PC-3 (cell line): ENCODE measurements at regions not wholly inside any gene's neighbourhood (a gene's known extent, or its start where the extent isn't known, plus 50 kb on each side); places are given as distances from the start of the nearest gene placed in this dataset.

ENCODE experiments used
- ATAC-seq: fragments of 200-7000 bp; cut with Tn5 transposase; 2 replicates; pipeline ENCODE4 v1.9.1; 2020; ENCODE audit warnings: mild to moderate bottlenecking, moderate library complexity
- BruUV-seq: library from RNA; stranded (reverse); fragments of 400-500 nt; replicated peaks from 2 replicates; lab custom pipeline; 2021; lab: Mats Ljungman, UMichigan
- CTCF ChIA-PET: fragments of 300-600 bp; sonication (Branson Sonifier 250); formaldehyde crosslinking; loops from one replicate; lab custom pipeline; 2022; ENCODE audit warnings: antibody characterized with exemption; lab: Charles Lee
- POLR2A ChIA-PET: fragments of 300-600 bp; sonication (Branson Sonifier 250); formaldehyde crosslinking; loops from one replicate; lab custom pipeline; 2022; ENCODE audit warnings: antibody characterized with exemption; ENCODE audit not compliant: unreplicated experiment; lab: Charles Lee
- DNase-seq: peaks from one replicate; pipeline ENCODE4 v3.0.0-alpha.2; 2015
- H2AFZ ChIP-seq: fragments of 300-600 bp; sonication (generic); 2 replicates; pipeline ENCODE4 v1.6.0; 2016; ENCODE audit warnings: antibody characterized with exemption, low read length
- H3F3A ChIP-seq: fragments of 300-600 bp; sonication (generic); one replicate; pipeline ENCODE4 v1.6.0; 2017; ENCODE audit warnings: antibody characterized with exemption, low read length, control low read depth, mild to moderate bottlenecking; ENCODE audit not compliant: unreplicated experiment
- H3K27ac ChIP-seq: fragments of 300-600 bp; sonication (generic); 2 replicates; pipeline ENCODE4 v1.5.1; 2016; ENCODE audit warnings: mild to moderate bottlenecking, low read length
- H3K27me3 ChIP-seq: fragments of 300-600 bp; sonication (generic); 2 replicates; pipeline ENCODE4 v1.6.1; 2016; ENCODE audit warnings: low read length, mixed read lengths
- H3K36me3 ChIP-seq: fragments of 300-600 bp; sonication (generic); 2 replicates; pipeline ENCODE4 v1.6.1; 2016; ENCODE audit warnings: low read depth, mixed run types, low read length, mixed read lengths
- H3K4me1 ChIP-seq: fragments of 300-600 bp; sonication (generic); 2 replicates; pipeline ENCODE4 v1.5.1; 2016; ENCODE audit warnings: low read length; ENCODE audit not compliant: insufficient read depth
- H3K4me2 ChIP-seq: fragments of 300-600 bp; sonication (generic); 2 replicates; pipeline ENCODE4 v1.6.0; 2016; ENCODE audit warnings: low read length
- H3K4me3 ChIP-seq: fragments of 300-600 bp; sonication (generic); 2 replicates; pipeline ENCODE4 v1.5.1; 2016; ENCODE audit warnings: mild to moderate bottlenecking, low read length, mixed read lengths
- H3K79me2 ChIP-seq: fragments of 300-600 bp; sonication (generic); 2 replicates; pipeline ENCODE4 v1.6.1; 2017; ENCODE audit warnings: low read length, mixed read lengths
- H3K9ac ChIP-seq: fragments of 300-600 bp; sonication (generic); 2 replicates; pipeline ENCODE4 v1.6.0; 2016; ENCODE audit warnings: mild to moderate bottlenecking, low read length
- H3K9me2 ChIP-seq: fragments of 300-600 bp; sonication (generic); replicated peaks from 2 replicates; pipeline ENCODE4 v1.6.1; 2016; ENCODE audit warnings: mixed run types, low read length, mixed read lengths
- H3K9me3 ChIP-seq: fragments of 300-600 bp; sonication (generic); 2 replicates; pipeline ENCODE4 v1.6.1; 2016; ENCODE audit warnings: low read length, mixed read lengths
- H4K20me1 ChIP-seq: fragments of 300-600 bp; sonication (generic); 2 replicates; pipeline ENCODE4 v1.6.1; 2016; ENCODE audit warnings: low read length, mixed read lengths
- EZH2 ChIP-seq: fragments of 300-600 bp; sonication (generic); IDR thresholded peaks from one replicate; pipeline ENCODE4 v1.6.1; 2017; ENCODE audit warnings: antibody characterized with exemption, mild to moderate bottlenecking, low read length; ENCODE audit not compliant: unreplicated experiment
- EZH2phosphoT487 ChIP-seq: fragments of 300-600 bp; sonication (generic); IDR thresholded peaks from 2 replicates; pipeline ENCODE4 v1.6.1; 2018; ENCODE audit warnings: mild to moderate bottlenecking, antibody characterized with exemption, low read length, borderline replicate concordance
- intact Hi-C: fragments of 100-400 bp; cut with micrococcal nuclease; formaldehyde crosslinking; loops from 2 replicates; pipeline ENCODE4 v1.9.0; 2023
- TF ChIP-seq, protein P1 (sequence below): fragments of 300-600 bp; sonication (generic); conservative IDR thresholded peaks from 2 replicates; pipeline ENCODE4 v1.5.1; 2017; ENCODE audit warnings: antibody characterized with exemption, low read depth, mild to moderate bottlenecking, low read length

- Histone ChIP-seq H3F3A (no peaks in the 10 kb centered on the region), H3K4me1 (no peaks in the 10 kb centered on the region), H2AFZ (no peak overlapping the region), H3K9ac (no peak overlapping the region), H3K79me2 (no peaks in the 10 kb centered on the region), H3K9me2 (no peaks in the 10 kb centered on the region), H3K36me3 (no peaks in the 10 kb centered on the region), H3K4me2 (no peak overlapping the region), H4K20me1 (no peaks in the 10 kb centered on the region), H3K9me3 (no peaks in the 10 kb centered on the region), H3K4me3 (no peak overlapping the region), H3K27me3 (no peaks in the 10 kb centered on the region), H3K27ac (no peak overlapping the region)
- ATAC-seq (no peak), DNase-seq (no peak)
- no TSS peak for BruUV-seq
- TF ChIP-seq, protein P1, sequence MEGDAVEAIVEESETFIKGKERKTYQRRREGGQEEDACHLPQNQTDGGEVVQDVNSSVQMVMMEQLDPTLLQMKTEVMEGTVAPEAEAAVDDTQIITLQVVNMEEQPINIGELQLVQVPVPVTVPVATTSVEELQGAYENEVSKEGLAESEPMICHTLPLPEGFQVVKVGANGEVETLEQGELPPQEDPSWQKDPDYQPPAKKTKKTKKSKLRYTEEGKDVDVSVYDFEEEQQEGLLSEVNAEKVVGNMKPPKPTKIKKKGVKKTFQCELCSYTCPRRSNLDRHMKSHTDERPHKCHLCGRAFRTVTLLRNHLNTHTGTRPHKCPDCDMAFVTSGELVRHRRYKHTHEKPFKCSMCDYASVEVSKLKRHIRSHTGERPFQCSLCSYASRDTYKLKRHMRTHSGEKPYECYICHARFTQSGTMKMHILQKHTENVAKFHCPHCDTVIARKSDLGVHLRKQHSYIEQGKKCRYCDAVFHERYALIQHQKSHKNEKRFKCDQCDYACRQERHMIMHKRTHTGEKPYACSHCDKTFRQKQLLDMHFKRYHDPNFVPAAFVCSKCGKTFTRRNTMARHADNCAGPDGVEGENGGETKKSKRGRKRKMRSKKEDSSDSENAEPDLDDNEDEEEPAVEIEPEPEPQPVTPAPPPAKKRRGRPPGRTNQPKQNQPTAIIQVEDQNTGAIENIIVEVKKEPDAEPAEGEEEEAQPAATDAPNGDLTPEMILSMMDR = no peak
- TF ChIP-seq EZH2phosphoT487 = no peak
- POLR2A ChIA-PET = no interaction called here
- CTCF ChIA-PET = no interaction called here
- intact Hi-C loops = no loop called here
Observed at GRCh38 chr1:181863736-181864135, 197.8 kb downstream of the ZNF648 start.

DNA sequence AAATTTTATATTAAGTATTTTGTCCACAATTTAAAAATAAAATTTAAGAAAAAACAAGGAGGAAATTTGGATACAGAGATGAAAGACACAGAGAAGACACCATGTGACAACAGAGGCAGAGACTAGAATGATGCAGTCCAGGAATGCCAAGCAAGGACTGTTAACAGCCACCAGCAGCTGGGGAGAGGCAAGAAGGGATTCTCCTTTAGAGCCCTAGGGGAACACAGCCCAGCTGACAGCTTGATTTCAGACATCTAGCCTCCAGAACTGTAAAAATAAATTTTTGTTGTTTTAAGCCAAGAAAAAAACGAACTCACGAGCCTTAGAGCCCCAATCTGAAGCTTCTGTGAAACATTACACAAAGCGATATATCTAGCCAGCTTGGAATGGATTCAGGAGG lies 198.5 kb downstream of the ZNF648 start:
- Histone ChIP-seq H3K4me3 (no peak overlapping the region), H3F3A (no peaks in the 10 kb centered on the region), H3K79me2 (no peaks in the 10 kb centered on the region), H2AFZ (no peak overlapping the region), H3K4me1 (no peaks in the 10 kb centered on the region), H3K9ac (no peak overlapping the region), H4K20me1 (no peaks in the 10 kb centered on the region), H3K9me2 (no peaks in the 10 kb centered on the region), H3K9me3 (no peaks in the 10 kb centered on the region), H3K36me3 (no peaks in the 10 kb centered on the region), H3K4me2 (no peak overlapping the region), H3K27me3 (no peaks in the 10 kb centered on the region), H3K27ac (no peak overlapping the region)
- CTCF ChIA-PET = no interaction called here
- POLR2A ChIA-PET = no interaction called here
- BruUV-seq = no TSS peak
- intact Hi-C loops = no loop called here
- TF ChIP-seq EZH2phosphoT487 (no peak), EZH2 (no peak)
- TF ChIP-seq, protein P1 = no peak
- DNase-seq (no peak), ATAC-seq (no peak)

- no peaks in the 10 kb centered on the region for H3F3A ChIP-seq
- H3K79me2 ChIP-seq = no peaks in the 10 kb centered on the region
- TF ChIP-seq EZH2 (no peak), EZH2phosphoT487 (no peak)
- TF ChIP-seq, protein P1 = no peak
- H3K9ac ChIP-seq = no peak overlapping the region
- no peaks in the 10 kb centered on the region for H3K9me2 ChIP-seq
- H3K27ac ChIP-seq = no peak overlapping the region
- no peaks in the 10 kb centered on the region for H3K9me3 ChIP-seq
- ChIA-PET CTCF (no interaction called here), POLR2A (no interaction called here)
- no peak overlapping the region for H3K4me2 ChIP-seq
- BruUV-seq = no TSS peak
- H4K20me1 ChIP-seq = no peaks in the 10 kb centered on the region
- ATAC-seq (no peak), DNase-seq (no peak)
- no peak overlapping the region for H3K4me3 ChIP-seq
- H2AFZ ChIP-seq = no peak overlapping the region
- no peaks in the 10 kb centered on the region for H3K4me1 ChIP-seq
- no peaks in the 10 kb centered on the region for H3K36me3 ChIP-seq
- H3K27me3 ChIP-seq = no peaks in the 10 kb centered on the region
- intact Hi-C loops = no loop called here
Observed at GRCh38 chr1:181858135-181858534, 203.4 kb downstream of the ZNF648 start.
